H1 (cell line): ENCODE measurements at regions not wholly inside any gene's neighbourhood (a gene's known extent, or its start where the extent isn't known, plus 50 kb on each side); places are given as distances from the start of the nearest gene placed in this dataset.

Experiments used
- CTCF ChIA-PET: fragments of 300-600 bp; sonication (Branson Sonifier 250); formaldehyde crosslinking; loops from one replicate; lab custom pipeline; 2021; ENCODE audit not compliant: partially characterized antibody; lab: Charles Lee
- POLR2A ChIA-PET: fragments of 300-600 bp; sonication (Branson Sonifier 250); formaldehyde crosslinking; loops from one replicate; lab custom pipeline; 2021; ENCODE audit warnings: inconsistent platforms; ENCODE audit not compliant: partially characterized antibody; lab: Charles Lee
- DNase-seq, 2 experiments: peaks; one replicate each; pipeline versions ENCODE4 v3.0.0 to v3.0.0-alpha.2; 2010 to 2022; ENCODE audit warnings: low spot score in 2 of 2, low read depth in 1 of 2, mixed read lengths in 1 of 2
- FAIRE-seq: peaks from 2 replicates; lab custom pipeline; 2011; peaks lifted over from hg19 to GRCh38; lab: Jason Lieb, UNC
- H2AFZ ChIP-seq: 2 replicates; pipeline ENCODE4 v1.8.1; 2012; ENCODE audit warnings: low read length, inconsistent platforms
- H2AK5ac ChIP-seq: 2 replicates; pipeline ENCODE4 v1.6.1; 2013; ENCODE audit warnings: low read depth, low read length
- H2BK120ac ChIP-seq: replicated peaks from 2 replicates; pipeline ENCODE3; 2013; ENCODE audit warnings: low read depth, low read length, inconsistent platforms
- H2BK12ac ChIP-seq: 2 replicates; pipeline ENCODE4 v1.6.1; 2013; ENCODE audit warnings: low read depth, low read length
- H2BK15ac ChIP-seq: 2 replicates; pipeline ENCODE4 v1.6.1; 2013; ENCODE audit warnings: low read length
- H2BK20ac ChIP-seq: 2 replicates; pipeline ENCODE4 v1.6.1; 2013; ENCODE audit warnings: low read length
- H2BK5ac ChIP-seq: 2 replicates; pipeline ENCODE4 v1.6.1; 2013; ENCODE audit warnings: low read depth, low read length
- H3K14ac ChIP-seq: 2 replicates; pipeline ENCODE4 v1.6.1; 2013; ENCODE audit warnings: inconsistent platforms; ENCODE audit not compliant: insufficient read length
- H3K18ac ChIP-seq: 2 replicates; pipeline ENCODE4 v1.6.1; 2013; ENCODE audit warnings: low read length; ENCODE audit errors: extremely low read depth
- H3K23ac ChIP-seq: 2 replicates; pipeline ENCODE4 v1.6.1; 2013; ENCODE audit warnings: inconsistent platforms; ENCODE audit not compliant: insufficient read length
- H3K23me2 ChIP-seq: 2 replicates; pipeline ENCODE4 v1.6.1; 2013; ENCODE audit warnings: low read depth, low read length
- H3K27ac ChIP-seq: 2 replicates; pipeline ENCODE4 v1.6.1; 2011; ENCODE audit warnings: low read depth, low read length, inconsistent platforms
- H3K27me3 ChIP-seq, 4 experiments: replicated peaks in 1 of 4; 1 replicate in 1 of 4; 2 replicates in 3 of 4; pipeline versions ENCODE4 v1.6.1 to v1.8.1; 2011 to 2013; ENCODE audit warnings: low read length in 3 of 4, mild to moderate bottlenecking in 3 of 4, inconsistent platforms in 2 of 4, mixed read lengths in 2 of 4, moderate library complexity in 1 of 4; ENCODE audit not compliant: control insufficient read depth in 3 of 4, insufficient read depth in 3 of 4; ENCODE audit errors: extremely low read depth in 1 of 4
- H3K36me3 ChIP-seq, 4 experiments: 2 replicates each; pipeline versions ENCODE4 v1.6.1 to v1.8.1; 2011 to 2013; ENCODE audit warnings: mild to moderate bottlenecking in 4 of 4, low read length in 3 of 4, moderate library complexity in 2 of 4, control low read depth in 1 of 4, inconsistent platforms in 1 of 4; ENCODE audit not compliant: insufficient read depth in 4 of 4, control insufficient read depth in 2 of 4
- H3K4ac ChIP-seq: replicated peaks from 2 replicates; pipeline ENCODE3; 2013; ENCODE audit warnings: low read length, low read depth, mixed read lengths, inconsistent platforms; ENCODE audit not compliant: insufficient read length
- H3K4me1 ChIP-seq, 4 experiments: replicated peaks in 1 of 4; 1 replicate in 1 of 4; 2 replicates in 3 of 4; pipeline versions ENCODE4 v1.6.1 to v1.8.1; 2011 to 2013; ENCODE audit warnings: low read length in 3 of 4, inconsistent platforms in 2 of 4, mixed read lengths in 1 of 4; ENCODE audit not compliant: insufficient read depth in 4 of 4, control insufficient read depth in 3 of 4
- H3K4me2 ChIP-seq, 2 experiments: 2 replicates each; pipeline versions ENCODE4 v1.6.1 to v1.8.1; 2011 to 2013; ENCODE audit warnings: low read depth in 2 of 2, low read length in 2 of 2, control low read depth in 1 of 2, inconsistent platforms in 1 of 2, mild to moderate bottlenecking in 1 of 2; ENCODE audit not compliant: insufficient read depth in 1 of 2
- H3K4me3 ChIP-seq, 4 experiments: fragments of 200-600, 300-600 bp in 1 of 4; sonication (generic), shearing (Covaris generic), sonication (Bioruptor Twin) in 1 of 4; 2 replicates each; pipeline versions ENCODE4 v1.5.1 to v1.8.1; 2011 to 2016; ENCODE audit warnings: low read length in 4 of 4, low read depth in 3 of 4, control low read depth in 2 of 4, inconsistent platforms in 2 of 4, mild to moderate bottlenecking in 2 of 4, mixed read lengths in 1 of 4, moderate library complexity in 1 of 4; ENCODE audit not compliant: insufficient read depth in 2 of 4; ENCODE audit errors: extremely low read depth in 1 of 4
- H3K56ac ChIP-seq: replicated peaks from 2 replicates; pipeline ENCODE3; 2013; ENCODE audit warnings: low read depth, mild to moderate bottlenecking, mixed read lengths, low read length, inconsistent platforms; ENCODE audit not compliant: insufficient read length
- H3K79me1 ChIP-seq: 2 replicates; pipeline ENCODE4 v1.6.1; 2013; ENCODE audit warnings: low read depth, low read length, control low read depth
- H3K79me2 ChIP-seq, 2 experiments: 2 replicates each; pipeline versions ENCODE4 v1.6.1 to v1.8.1; 2012 to 2013; ENCODE audit warnings: low read length in 2 of 2, mild to moderate bottlenecking in 2 of 2, inconsistent platforms in 1 of 2; ENCODE audit not compliant: insufficient read depth in 2 of 2, control insufficient read depth in 1 of 2
- H3K9ac ChIP-seq, 4 experiments: replicated peaks in 1 of 4; 1 replicate in 1 of 4; 2 replicates in 3 of 4; pipeline versions ENCODE4 v1.6.1 to v1.8.1; 2011 to 2013; ENCODE audit warnings: low read depth in 3 of 4, low read length in 3 of 4, control low read depth in 2 of 4, mild to moderate bottlenecking in 2 of 4, moderate library complexity in 2 of 4, inconsistent platforms in 1 of 4; ENCODE audit errors: extremely low read depth in 1 of 4
- H3K9me3 ChIP-seq, 2 experiments: 2 replicates each; pipeline versions ENCODE4 v1.6.1 to v1.8.1; 2012 to 2013; ENCODE audit warnings: mild to moderate bottlenecking in 2 of 2, moderate library complexity in 2 of 2, control low read depth in 1 of 2, inconsistent platforms in 1 of 2, low read depth in 1 of 2, low read length in 1 of 2, mixed read lengths in 1 of 2; ENCODE audit not compliant: insufficient read depth in 2 of 2
- H4K20me1 ChIP-seq, 2 experiments: replicated peaks in 1 of 2; 2 replicates each; pipeline versions ENCODE3 to v1.8.1; 2011 to 2013; ENCODE audit warnings: inconsistent platforms in 2 of 2, low read length in 2 of 2, mild to moderate bottlenecking in 1 of 2; ENCODE audit not compliant: insufficient read depth in 2 of 2, control insufficient read depth in 1 of 2
- H4K5ac ChIP-seq: 2 replicates; pipeline ENCODE4 v1.6.1; 2013; ENCODE audit warnings: low read length, low read depth, mixed read lengths, inconsistent platforms; ENCODE audit not compliant: insufficient read length
- H4K8ac ChIP-seq: 2 replicates; pipeline ENCODE4 v1.8.0; 2013; ENCODE audit warnings: mild to moderate bottlenecking, moderate library complexity, low read length, inconsistent platforms; ENCODE audit not compliant: insufficient read depth; ENCODE audit errors: extremely low read depth
- H4K91ac ChIP-seq: replicated peaks from 2 replicates; pipeline ENCODE3; 2013; ENCODE audit warnings: low read length, mixed read lengths, inconsistent platforms; ENCODE audit not compliant: insufficient read length
- EZH2 ChIP-seq: fragments of 200-600 bp; sonication (generic); IDR thresholded peaks from 2 replicates; pipeline ENCODE4 v1.7.1; 2012; ENCODE audit warnings: low read depth, mild to moderate bottlenecking, moderate library complexity, low read length, inconsistent platforms; ENCODE audit not compliant: severe bottlenecking
- RAD21 ChIP-seq, 2 experiments: IDR thresholded peaks in 1 of 2; conservative IDR thresholded peaks in 1 of 2; 2 replicates each; pipeline ENCODE4 v1.6.1; 2011; ENCODE audit warnings: low read depth in 2 of 2, low read length in 2 of 2, improper control_type of control experiment in 1 of 2, inconsistent platforms in 1 of 2, mild to moderate bottlenecking in 1 of 2, moderate library complexity in 1 of 2
- WGBS, 2 experiments: shearing (Covaris generic) in 1 of 2; methylation state at CpG; one replicate each; pipeline versions ENCODE4 v1.1.6 to v1.1.7; 2013 to 2015; ENCODE audit warnings: low lambda C conversion rate in 2 of 2, mixed read lengths in 2 of 2, inconsistent platforms in 1 of 2, low coverage in 1 of 2, missing lambda C conversion rate in 1 of 2; ENCODE audit not compliant: insufficient replicate concordance in 2 of 2, insufficient coverage in 1 of 2, insufficient read length in 1 of 2; ENCODE audit errors: extremely low coverage in 1 of 2, missing lambda C conversion rate in 1 of 2; 5-methylcytosine and 5-hydroxymethylcytosine counted together
- TF ChIP-seq, protein P1 (sequence below), 3 experiments: IDR thresholded peaks; 1 replicate in 2 of 3; 2 replicates in 1 of 3; pipeline versions ENCODE4 v1.5.1 to v1.6.1; 2011; ENCODE audit warnings: low read length in 3 of 3, mild to moderate bottlenecking in 3 of 3, inconsistent platforms in 2 of 3, low read depth in 1 of 3, moderate library complexity in 1 of 3; ENCODE audit not compliant: insufficient read depth in 1 of 3; ENCODE audit errors: control extremely low read depth in 1 of 3

- Histone ChIP-seq H2BK5ac (no peak overlapping the region), H3K36me3 (0 out of 8 replicates have a peak, but pooled peaks cover 0 to 3% (median 0%) of the 10 kb centered on the region in 4 experiments), H3K79me2 (no peaks in the 10 kb centered on the region), H3K56ac (no peak overlapping the region), H3K14ac (no peak overlapping the region), H3K79me1 (no peaks in the 10 kb centered on the region), H2BK20ac (no peak overlapping the region), H2BK15ac (no peak overlapping the region), H3K18ac (no peak overlapping the region), H4K20me1 (no peaks in the 10 kb centered on the region), H4K91ac (no peak overlapping the region), H4K8ac (no peak overlapping the region), H3K4me3 (peak overlapping the region in 1 of 4 experiments; percentile 1; a peak in 1 of 8 replicates), H3K23me2 (no peaks in the 10 kb centered on the region), H3K4me1 (no peaks in the 10 kb centered on the region), H3K4me2 (no peak overlapping the region), H2BK12ac (no peak overlapping the region), H2AK5ac (no peak overlapping the region), H3K9me3 (peaks cover 6 to 11% of the 10 kb centered on the region in 2 experiments; a peak in 2 of 4 replicates), H3K27ac (no peak overlapping the region), H3K4ac (no peak overlapping the region), H3K9ac (no peak overlapping the region), H3K27me3 (no peaks in the 10 kb centered on the region), H4K5ac (no peak overlapping the region), H2BK120ac (no peak overlapping the region), H3K23ac (no peak overlapping the region), H2AFZ (no peak overlapping the region)
- FAIRE-seq (no peak), DNase-seq (no peak)
- ChIA-PET CTCF (interaction anchor here (0.6 to 2.9 kb wide), 18 partner anchors 9 to 1000 kb away, joined by 3 to 19 read pairs (median 4); no protein-coding TSS in a partner anchor), POLR2A (no interaction called here)
- TF ChIP-seq RAD21 (IDR thresholded peaks at IDR 0.05 in 1 of 2, conservative IDR thresholded peaks at IDR 0.05 in 1 of 2; ENCODE audit: low read depth in 2 of 2, low read length in 2 of 2), result peak; percentile 63 to 73
- no peak for TF ChIP-seq EZH2
- TF ChIP-seq, protein P1, sequence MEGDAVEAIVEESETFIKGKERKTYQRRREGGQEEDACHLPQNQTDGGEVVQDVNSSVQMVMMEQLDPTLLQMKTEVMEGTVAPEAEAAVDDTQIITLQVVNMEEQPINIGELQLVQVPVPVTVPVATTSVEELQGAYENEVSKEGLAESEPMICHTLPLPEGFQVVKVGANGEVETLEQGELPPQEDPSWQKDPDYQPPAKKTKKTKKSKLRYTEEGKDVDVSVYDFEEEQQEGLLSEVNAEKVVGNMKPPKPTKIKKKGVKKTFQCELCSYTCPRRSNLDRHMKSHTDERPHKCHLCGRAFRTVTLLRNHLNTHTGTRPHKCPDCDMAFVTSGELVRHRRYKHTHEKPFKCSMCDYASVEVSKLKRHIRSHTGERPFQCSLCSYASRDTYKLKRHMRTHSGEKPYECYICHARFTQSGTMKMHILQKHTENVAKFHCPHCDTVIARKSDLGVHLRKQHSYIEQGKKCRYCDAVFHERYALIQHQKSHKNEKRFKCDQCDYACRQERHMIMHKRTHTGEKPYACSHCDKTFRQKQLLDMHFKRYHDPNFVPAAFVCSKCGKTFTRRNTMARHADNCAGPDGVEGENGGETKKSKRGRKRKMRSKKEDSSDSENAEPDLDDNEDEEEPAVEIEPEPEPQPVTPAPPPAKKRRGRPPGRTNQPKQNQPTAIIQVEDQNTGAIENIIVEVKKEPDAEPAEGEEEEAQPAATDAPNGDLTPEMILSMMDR (IDR thresholded peaks at IDR 0.05; ENCODE audit: control extremely low read depth in 1 of 3, insufficient read depth in 1 of 3, low read depth in 1 of 3, low read length in 3 of 3), result peak in 2 of 3 experiments; percentile 34 to 45; a peak in 2 of 4 replicates
- WGBS, 2 experiments, result 48% methylated on average over 4 of the region's 4 CpGs; no CpG with 5 or more reads in 1 of the 2 experiments
These were observed 55.0 kb upstream of the NELL2 start for GRCh38 chr12:44930972-44931600.
